Lung (tissue), 11 donors: ENCODE measurements at regions not wholly inside any gene's neighbourhood (a gene's known extent, or its start where the extent isn't known, plus 50 kb on each side); places are given as distances from the start of the nearest gene placed in this dataset.
"Not testable (repeated sequence)": the region's sequence is repeated elsewhere in the genome, so short reads cannot be mapped to it uniquely, and the experiment has no call there.

Source experiments
- ATAC-seq: fragments of 200-7000 bp; cut with Tn5 transposase; one replicate; pipeline ENCODE4 v1.9.1; 2020; ENCODE audit warnings: moderate number of reproducible peaks; ENCODE audit not compliant: insufficient read depth, low FRiP score
- DNase-seq, 3 donors: peaks; one replicate each; pipeline ENCODE4 v3.0.0-alpha.2; 2013 to 2017
- H3K27ac ChIP-seq, 2 donors: one replicate each; pipeline ENCODE4 v1.5.1; 2013; ENCODE audit warnings: mild to moderate bottlenecking in 2 of 2, moderate library complexity in 2 of 2, control low read depth in 1 of 2, inconsistent platforms in 1 of 2, low read depth in 1 of 2, low read length in 1 of 2
- H3K27me3 ChIP-seq, 3 donors: one replicate each; pipeline ENCODE4 v1.5.1; 2013; ENCODE audit warnings: low read length in 2 of 3; ENCODE audit not compliant: control insufficient read depth in 3 of 3, insufficient read depth in 3 of 3
- H3K36me3 ChIP-seq, 4 donors: one replicate each; pipeline ENCODE4 v1.5.1; 2013; ENCODE audit warnings: low read length in 4 of 4, mild to moderate bottlenecking in 1 of 4, moderate library complexity in 1 of 4; ENCODE audit not compliant: control insufficient read depth in 4 of 4, insufficient read depth in 4 of 4
- H3K4me1 ChIP-seq, 5 donors: one replicate each; pipeline ENCODE4 v1.5.1; 2013; ENCODE audit warnings: low read length in 5 of 5, mild to moderate bottlenecking in 2 of 5, moderate library complexity in 1 of 5; ENCODE audit not compliant: control insufficient read depth in 5 of 5, insufficient read depth in 5 of 5
- H3K4me3 ChIP-seq: one replicate; pipeline ENCODE4 v1.5.1; 2013; ENCODE audit warnings: mild to moderate bottlenecking, control low read depth, moderate library complexity
- H3K9ac ChIP-seq, 2 donors: one replicate each; pipeline ENCODE4 v1.5.1; 2013; ENCODE audit warnings: low read length in 2 of 2, control low read depth in 1 of 2; ENCODE audit not compliant: insufficient read depth in 1 of 2
- H3K9me3 ChIP-seq, 4 donors: one replicate each; pipeline ENCODE4 v1.5.1; 2013; ENCODE audit warnings: low read length in 3 of 4, mild to moderate bottlenecking in 1 of 4, moderate library complexity in 1 of 4; ENCODE audit not compliant: control insufficient read depth in 4 of 4, insufficient read depth in 3 of 4
- WGBS, 2 donors: extraction: QIAGEN DNeasy Blood & Tissue Kit; methylation state at CpG; one replicate each; pipeline ENCODE4 v1.1.7; 2013; 5-methylcytosine and 5-hydroxymethylcytosine counted together
- TF ChIP-seq, protein P1 (sequence below): IDR thresholded peaks from 2 replicates; pipeline ENCODE4 v1.5.1; 2012; ENCODE audit warnings: mild to moderate bottlenecking; ENCODE audit errors: control extremely low read depth, extremely low read depth
- donor health status: control.
- donor health status: control.
- donor health status: Bipolar disorder and iron deficiency.
- donor health status: healthy.
- donor health status: DM: yes; HTN: yes; CAD: no.

DNA sequence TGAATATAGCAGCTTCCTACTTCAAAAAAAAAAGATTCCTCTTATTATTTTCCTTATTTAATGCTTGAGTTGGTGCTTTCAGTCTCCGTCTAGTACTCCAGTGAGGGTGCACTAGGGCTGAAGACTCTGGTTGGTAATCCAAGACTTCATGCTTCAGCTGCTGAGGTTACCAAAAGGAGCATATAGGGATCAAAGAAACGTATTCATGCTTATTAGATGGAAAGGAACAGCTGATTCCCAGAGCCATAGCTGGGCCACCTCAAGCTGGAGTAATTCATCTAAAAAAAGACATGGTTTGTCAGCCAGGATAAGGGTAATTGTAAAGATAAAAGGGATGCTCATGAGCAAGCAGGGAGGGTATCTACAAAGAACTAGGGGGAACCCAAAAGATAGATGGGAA, 131.7 kb upstream of the FAM47B start:
- TF ChIP-seq, protein P1, sequence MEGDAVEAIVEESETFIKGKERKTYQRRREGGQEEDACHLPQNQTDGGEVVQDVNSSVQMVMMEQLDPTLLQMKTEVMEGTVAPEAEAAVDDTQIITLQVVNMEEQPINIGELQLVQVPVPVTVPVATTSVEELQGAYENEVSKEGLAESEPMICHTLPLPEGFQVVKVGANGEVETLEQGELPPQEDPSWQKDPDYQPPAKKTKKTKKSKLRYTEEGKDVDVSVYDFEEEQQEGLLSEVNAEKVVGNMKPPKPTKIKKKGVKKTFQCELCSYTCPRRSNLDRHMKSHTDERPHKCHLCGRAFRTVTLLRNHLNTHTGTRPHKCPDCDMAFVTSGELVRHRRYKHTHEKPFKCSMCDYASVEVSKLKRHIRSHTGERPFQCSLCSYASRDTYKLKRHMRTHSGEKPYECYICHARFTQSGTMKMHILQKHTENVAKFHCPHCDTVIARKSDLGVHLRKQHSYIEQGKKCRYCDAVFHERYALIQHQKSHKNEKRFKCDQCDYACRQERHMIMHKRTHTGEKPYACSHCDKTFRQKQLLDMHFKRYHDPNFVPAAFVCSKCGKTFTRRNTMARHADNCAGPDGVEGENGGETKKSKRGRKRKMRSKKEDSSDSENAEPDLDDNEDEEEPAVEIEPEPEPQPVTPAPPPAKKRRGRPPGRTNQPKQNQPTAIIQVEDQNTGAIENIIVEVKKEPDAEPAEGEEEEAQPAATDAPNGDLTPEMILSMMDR, result no peak
- DNase-seq (no peak), ATAC-seq (no peak)
- Histone ChIP-seq H3K36me3 (no peaks in the 10 kb centered on the region), H3K9ac (no peak overlapping the region), H3K27ac (no peak overlapping the region), H3K9me3 (no peaks in the 10 kb centered on the region), H3K4me3 (no peak overlapping the region), H3K27me3 (no peaks in the 10 kb centered on the region), H3K4me1 (no peaks in the 10 kb centered on the region)
- 53 to 73% methylated on average over 2 of the region's 2 CpGs for WGBS, 2 donors

DNA sequence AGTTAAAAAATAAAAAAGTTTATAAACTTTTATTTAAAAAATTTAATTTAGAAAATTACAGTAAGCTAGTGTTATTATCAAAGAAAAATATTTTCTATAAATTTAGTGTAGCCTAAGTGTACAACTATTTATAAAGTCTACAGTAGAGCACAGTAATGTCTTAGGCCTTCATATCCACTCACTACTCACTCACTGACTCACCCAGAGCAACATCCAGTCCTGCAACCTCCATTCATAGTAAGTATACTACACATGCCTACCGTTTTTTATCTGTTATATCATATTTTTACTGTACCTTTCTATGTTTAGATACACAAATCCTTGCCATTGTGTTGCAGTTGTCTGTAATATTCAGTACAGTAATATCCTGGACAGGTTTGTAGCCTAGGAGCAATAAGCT, 129.0 kb upstream of the FAM47B start:
- no peak overlapping the region for H3K27ac ChIP-seq
- no peaks in the 10 kb centered on the region for H3K36me3 ChIP-seq
- H3K4me3 ChIP-seq, result no peak overlapping the region
- ATAC-seq, result no peak
- no peaks in the 10 kb centered on the region for H3K9me3 ChIP-seq
- H3K4me1 ChIP-seq, result no peaks in the 10 kb centered on the region
- DNase-seq, result no peak
- no peak overlapping the region for H3K9ac ChIP-seq
- no peaks in the 10 kb centered on the region for H3K27me3 ChIP-seq
- 37 to 67% methylated on average over 1 of the region's 1 CpG for WGBS, 2 donors
- TF ChIP-seq, protein P1, result no peak

DNA sequence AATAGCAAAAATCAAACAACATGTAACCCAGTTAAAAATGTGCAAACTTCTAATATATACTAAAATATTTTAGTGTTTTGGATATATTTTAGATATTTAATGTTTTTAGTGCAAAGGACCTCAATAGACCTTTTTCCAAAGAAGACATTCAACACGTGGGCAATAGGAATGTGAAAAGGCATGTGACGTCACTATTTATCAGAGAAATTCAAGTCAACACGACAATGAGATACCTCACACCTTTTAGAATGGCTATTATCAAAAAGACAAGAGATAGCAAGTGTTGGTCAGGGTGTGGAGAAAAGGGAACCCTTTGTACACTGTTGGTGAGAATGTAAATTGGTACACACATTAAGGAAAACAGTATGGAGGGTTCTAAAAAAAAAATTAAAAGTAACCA, 115.6 kb upstream of the FAM47B start:
- 26 to 52% methylated on average over 3 of the region's 3 CpGs for WGBS, 2 donors
- Histone ChIP-seq H3K4me1 (no peaks in the 10 kb centered on the region), H3K36me3 (no peaks in the 10 kb centered on the region), H3K27me3 (no peaks in the 10 kb centered on the region), H3K9ac (no peak overlapping the region), H3K9me3 (no peaks in the 10 kb centered on the region), H3K4me3 (no peak overlapping the region), H3K27ac (no peak overlapping the region)
- ATAC-seq (no peak), DNase-seq (no peak)
- TF ChIP-seq, protein P1, result no peak

DNA sequence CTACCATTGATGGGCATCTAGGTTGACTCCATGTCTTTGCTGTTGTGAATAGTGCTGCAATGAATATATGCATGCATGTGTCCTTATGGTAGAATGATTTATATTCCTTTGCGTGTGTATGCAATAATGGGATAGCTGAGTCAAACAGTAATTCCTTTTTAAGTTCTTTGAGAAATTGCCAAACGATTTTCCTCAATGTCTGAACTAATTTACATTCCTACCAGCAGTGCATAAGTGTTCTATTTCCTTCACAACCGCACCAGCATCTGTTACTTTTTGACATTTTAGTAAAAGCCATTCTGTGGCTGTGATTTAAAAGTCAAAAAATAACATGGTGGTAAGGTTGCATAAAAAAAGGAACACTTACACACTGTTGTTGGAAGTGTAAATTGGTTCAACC, 103.1 kb upstream of the FAM47B start:
- 68 to 86% methylated on average over 3 of the region's 3 CpGs for WGBS, 2 donors
- H3K9me3 ChIP-seq, result no peaks in the 10 kb centered on the region
- TF ChIP-seq, protein P1, result no peak
- H3K4me3 ChIP-seq, result no peak overlapping the region
- no peaks in the 10 kb centered on the region for H3K36me3 ChIP-seq
- H3K9ac ChIP-seq, result no peak overlapping the region
- H3K27me3 ChIP-seq, result no peaks in the 10 kb centered on the region
- H3K4me1 ChIP-seq, result no peaks in the 10 kb centered on the region
- DNase-seq, result no peak
- H3K27ac ChIP-seq, result no peak overlapping the region
- no peak for ATAC-seq

DNA sequence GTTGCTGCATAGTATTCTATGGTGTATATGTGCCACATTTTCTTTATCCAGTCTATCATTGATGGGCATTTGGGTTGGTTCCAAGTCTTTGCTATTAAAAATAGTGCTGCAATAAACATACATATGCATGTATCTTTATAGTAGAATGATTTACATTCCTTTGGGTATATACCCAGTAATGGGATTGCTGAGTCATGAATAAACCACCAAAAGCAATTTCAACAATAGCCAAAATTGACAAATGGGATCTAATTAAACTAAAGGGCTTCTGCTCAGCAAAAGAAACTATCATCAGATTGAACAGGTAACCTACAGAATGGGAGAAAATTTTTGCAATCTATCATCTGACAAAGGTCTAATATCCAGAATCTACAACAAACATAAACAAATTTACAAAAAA, 101.4 kb upstream of the FAM47B start:
- not testable (repeated sequence) for H3K27me3 ChIP-seq, H3K4me1 ChIP-seq, H3K36me3 ChIP-seq, H3K4me3 ChIP-seq, DNase-seq, H3K9ac ChIP-seq, ATAC-seq, H3K9me3 ChIP-seq, H3K27ac ChIP-seq
